ENCODE measurements at regions not wholly inside any gene's neighbourhood (a gene's known extent, or its start where the extent isn't known, plus 50 kb on each side); places are given as distances from the start of the nearest gene placed in this dataset.

- 94 to 98% methylated on average over 1 of the region's 1 CpG for WGBS, 2 donors
These were observed 147.0 kb downstream of the FOXA2 start for GRCh38 chr20:22437354-22437753.

DNA sequence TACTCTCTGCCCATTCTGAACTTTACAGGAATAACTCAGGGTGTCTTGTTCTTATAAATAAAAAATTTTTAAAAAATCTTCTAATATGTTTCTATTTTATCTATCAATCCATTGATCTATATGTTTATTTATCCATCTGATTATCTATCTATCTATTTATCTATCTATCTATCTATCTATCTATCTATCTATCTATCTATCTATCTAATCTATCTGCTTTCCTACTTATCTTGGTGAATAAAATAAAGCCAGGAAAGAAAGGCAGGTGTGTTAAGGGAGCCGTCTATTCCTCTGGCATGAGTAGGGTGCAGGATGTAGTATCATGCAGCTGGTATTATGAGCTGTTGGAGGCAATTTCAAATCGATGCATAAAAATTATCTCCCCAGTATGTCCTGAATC lies 153.0 kb downstream of the FOXA2 start:
- TF ChIP-seq POLR2A (IDR thresholded peaks at IDR 0.05) (no peak), POLR2AphosphoS5 (IDR thresholded peaks at IDR 0.05) (no peak), EP300 (IDR thresholded peaks at IDR 0.05) (no peak)
- TF ChIP-seq, protein P1, sequence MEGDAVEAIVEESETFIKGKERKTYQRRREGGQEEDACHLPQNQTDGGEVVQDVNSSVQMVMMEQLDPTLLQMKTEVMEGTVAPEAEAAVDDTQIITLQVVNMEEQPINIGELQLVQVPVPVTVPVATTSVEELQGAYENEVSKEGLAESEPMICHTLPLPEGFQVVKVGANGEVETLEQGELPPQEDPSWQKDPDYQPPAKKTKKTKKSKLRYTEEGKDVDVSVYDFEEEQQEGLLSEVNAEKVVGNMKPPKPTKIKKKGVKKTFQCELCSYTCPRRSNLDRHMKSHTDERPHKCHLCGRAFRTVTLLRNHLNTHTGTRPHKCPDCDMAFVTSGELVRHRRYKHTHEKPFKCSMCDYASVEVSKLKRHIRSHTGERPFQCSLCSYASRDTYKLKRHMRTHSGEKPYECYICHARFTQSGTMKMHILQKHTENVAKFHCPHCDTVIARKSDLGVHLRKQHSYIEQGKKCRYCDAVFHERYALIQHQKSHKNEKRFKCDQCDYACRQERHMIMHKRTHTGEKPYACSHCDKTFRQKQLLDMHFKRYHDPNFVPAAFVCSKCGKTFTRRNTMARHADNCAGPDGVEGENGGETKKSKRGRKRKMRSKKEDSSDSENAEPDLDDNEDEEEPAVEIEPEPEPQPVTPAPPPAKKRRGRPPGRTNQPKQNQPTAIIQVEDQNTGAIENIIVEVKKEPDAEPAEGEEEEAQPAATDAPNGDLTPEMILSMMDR (IDR thresholded peaks at IDR 0.05): no peak
- Histone ChIP-seq H3K27me3 (peaks cover 0 to 11% (median 0%) of the 10 kb centered on the region in 3 donors), H3K4me3 (no peak overlapping the region), H3K4me1 (no peaks in the 10 kb centered on the region), H3K36me3 (no peaks in the 10 kb centered on the region), H3K27ac (no peak overlapping the region), H3K9me3 (peaks cover 0 to 3% (median 0%) of the 10 kb centered on the region in 4 donors)
- 86 to 87% methylated on average over 2 of the region's 2 CpGs for WGBS, 2 donors
- intact Hi-C loops (cut with DNase I): no loop called here
- DNase-seq: no peak

More at GRCh38 chr20:22437354-22437753, 147.0 kb downstream of the FOXA2 start:
- Histone ChIP-seq H3K36me3 (no peaks in the 10 kb centered on the region), H3K4me3 (no peak overlapping the region), H3K4me1 (no peaks in the 10 kb centered on the region), H3K27ac (no peak overlapping the region), H3K9me3 (no peaks in the 10 kb centered on the region), H3K27me3 (no peaks in the 10 kb centered on the region)
- intact Hi-C loops (cut with DNase I): no loop called here
- no peak for TF ChIP-seq POLR2AphosphoS5 (IDR thresholded peaks at IDR 0.05)
- no peak for TF ChIP-seq POLR2A (IDR thresholded peaks at IDR 0.05)
- TF ChIP-seq, protein P1 (IDR thresholded peaks at IDR 0.05): no peak
- TF ChIP-seq EP300 (IDR thresholded peaks at IDR 0.05): no peak
- no peak for DNase-seq

- H3K9me3 ChIP-seq: peaks cover 0 to 3% (median 0%) of the 10 kb centered on the region in 4 donors
- no peaks in the 10 kb centered on the region for H3K36me3 ChIP-seq
- WGBS, 2 donors: 71 to 85% methylated on average over 11 of the region's 11 CpGs
- TF ChIP-seq EP300 (IDR thresholded peaks at IDR 0.05) (no peak), POLR2AphosphoS5 (IDR thresholded peaks at IDR 0.05) (no peak), POLR2A (IDR thresholded peaks at IDR 0.05) (no peak)
- TF ChIP-seq, protein P1 (IDR thresholded peaks at IDR 0.05): no peak
- no peak for DNase-seq
- peaks cover 0 to 11% (median 0%) of the 10 kb centered on the region in 3 donors for H3K27me3 ChIP-seq
- H3K4me1 ChIP-seq: no peaks in the 10 kb centered on the region
- no peak overlapping the region for H3K27ac ChIP-seq
- no peak overlapping the region for H3K4me3 ChIP-seq
- intact Hi-C loops (cut with DNase I): no loop called here
These were observed 153.6 kb downstream of the FOXA2 start for GRCh38 chr20:22430746-22431168.

- Histone ChIP-seq H3K27ac (no peak overlapping the region), H3K9me3 (peaks cover 0 to 3% (median 0%) of the 10 kb centered on the region in 4 donors), H3K4me3 (no peak overlapping the region), H3K4me1 (no peaks in the 10 kb centered on the region), H3K36me3 (no peaks in the 10 kb centered on the region), H3K27me3 (peaks cover 0 to 11% (median 0%) of the 10 kb centered on the region in 3 donors)
- intact Hi-C loops (cut with DNase I): no loop called here
- no peak for DNase-seq
- 63 to 76% methylated on average over 15 of the region's 15 CpGs for WGBS, 2 donors
- TF ChIP-seq EP300 (IDR thresholded peaks at IDR 0.05): no peak
- no peak for TF ChIP-seq POLR2AphosphoS5 (IDR thresholded peaks at IDR 0.05)
- no peak for TF ChIP-seq POLR2A (IDR thresholded peaks at IDR 0.05)
- TF ChIP-seq, protein P1 (IDR thresholded peaks at IDR 0.05): no peak
These were observed 154.1 kb downstream of the FOXA2 start for GRCh38 chr20:22430154-22430745.

All from sigmoid colon (tissue), 6 donors.